ENCODE measurements at regions not wholly inside any gene's neighbourhood (a gene's known extent, or its start where the extent isn't known, plus 50 kb on each side); places are given as distances from the start of the nearest gene placed in this dataset.

GRCh38 chr13:47650209-47650608, 350.9 kb downstream of the SUCLA2 start:
- no peak for DNase-seq
- Histone ChIP-seq H3K27me3 (ENCODE audit: low read depth) (no peaks in the 10 kb centered on the region), H3K9me3 (replicated peaks) (no peaks in the 10 kb centered on the region), H3K36me3 (no peaks in the 10 kb centered on the region), H3K27ac (replicated peaks) (no peak overlapping the region), H3K4me1 (no peaks in the 10 kb centered on the region), H3K4me3 (no peak overlapping the region)
- intact Hi-C loops (cut with micrococcal nuclease) = no loop called here
- TF ChIP-seq, protein P1, sequence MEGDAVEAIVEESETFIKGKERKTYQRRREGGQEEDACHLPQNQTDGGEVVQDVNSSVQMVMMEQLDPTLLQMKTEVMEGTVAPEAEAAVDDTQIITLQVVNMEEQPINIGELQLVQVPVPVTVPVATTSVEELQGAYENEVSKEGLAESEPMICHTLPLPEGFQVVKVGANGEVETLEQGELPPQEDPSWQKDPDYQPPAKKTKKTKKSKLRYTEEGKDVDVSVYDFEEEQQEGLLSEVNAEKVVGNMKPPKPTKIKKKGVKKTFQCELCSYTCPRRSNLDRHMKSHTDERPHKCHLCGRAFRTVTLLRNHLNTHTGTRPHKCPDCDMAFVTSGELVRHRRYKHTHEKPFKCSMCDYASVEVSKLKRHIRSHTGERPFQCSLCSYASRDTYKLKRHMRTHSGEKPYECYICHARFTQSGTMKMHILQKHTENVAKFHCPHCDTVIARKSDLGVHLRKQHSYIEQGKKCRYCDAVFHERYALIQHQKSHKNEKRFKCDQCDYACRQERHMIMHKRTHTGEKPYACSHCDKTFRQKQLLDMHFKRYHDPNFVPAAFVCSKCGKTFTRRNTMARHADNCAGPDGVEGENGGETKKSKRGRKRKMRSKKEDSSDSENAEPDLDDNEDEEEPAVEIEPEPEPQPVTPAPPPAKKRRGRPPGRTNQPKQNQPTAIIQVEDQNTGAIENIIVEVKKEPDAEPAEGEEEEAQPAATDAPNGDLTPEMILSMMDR (IDR thresholded peaks at IDR 0.05; ENCODE audit: borderline replicate concordance) = no peak

DNA sequence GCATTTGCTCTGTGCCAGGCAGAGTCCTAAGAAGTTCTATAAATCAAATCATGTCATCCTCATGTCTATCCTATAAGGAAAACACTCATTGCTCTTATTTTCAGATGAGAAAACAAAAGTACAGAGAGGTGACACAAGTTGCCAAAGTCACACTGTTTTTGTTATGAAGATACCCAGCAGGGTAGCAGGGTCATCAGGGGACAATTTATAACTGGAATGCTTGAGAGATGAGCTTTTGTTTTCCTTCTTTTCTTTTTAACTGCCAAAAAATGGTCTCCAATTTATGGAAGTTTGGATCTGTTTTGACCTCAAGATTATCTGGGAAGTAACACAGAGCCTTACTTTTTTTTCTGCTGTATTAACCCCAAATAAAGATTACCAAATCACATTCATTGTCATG, 354.1 kb downstream of the SUCLA2 start:
- TF ChIP-seq, protein P1 (IDR thresholded peaks at IDR 0.05; ENCODE audit: borderline replicate concordance) = no peak
- Histone ChIP-seq H3K36me3 (no peaks in the 10 kb centered on the region), H3K9me3 (replicated peaks) (no peaks in the 10 kb centered on the region), H3K4me1 (no peaks in the 10 kb centered on the region), H3K27me3 (ENCODE audit: low read depth) (no peaks in the 10 kb centered on the region), H3K27ac (replicated peaks) (no peak overlapping the region), H3K4me3 (no peak overlapping the region)
- no peak for DNase-seq
- intact Hi-C loops (cut with micrococcal nuclease) = no loop called here

DNA sequence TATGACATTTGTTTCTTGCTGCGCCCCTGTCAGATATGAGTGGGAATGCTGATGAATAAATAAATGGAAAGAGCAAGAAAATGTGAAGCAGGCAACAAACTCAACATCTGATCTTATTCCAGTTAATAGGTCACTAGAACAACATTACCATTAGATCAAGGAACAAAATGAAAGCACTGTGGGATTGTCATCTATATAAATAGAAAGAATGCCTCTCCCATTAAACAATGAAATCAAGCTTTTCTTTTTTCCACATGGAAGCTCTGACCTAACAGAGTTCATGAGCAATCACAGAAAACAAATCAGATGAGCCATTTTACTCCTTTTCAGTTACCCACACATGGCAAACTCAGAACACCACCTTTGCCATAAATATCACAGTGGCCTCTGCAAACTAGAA, 354.8 kb downstream of the SUCLA2 start:
- intact Hi-C loops (cut with micrococcal nuclease) = no loop called here
- no peak overlapping the region for H3K4me3 ChIP-seq
- H3K27me3 ChIP-seq (ENCODE audit: low read depth) = no peaks in the 10 kb centered on the region
- no peak overlapping the region for H3K27ac ChIP-seq (replicated peaks)
- no peaks in the 10 kb centered on the region for H3K36me3 ChIP-seq
- TF ChIP-seq, protein P1 (IDR thresholded peaks at IDR 0.05; ENCODE audit: borderline replicate concordance) = no peak
- no peaks in the 10 kb centered on the region for H3K4me1 ChIP-seq
- H3K9me3 ChIP-seq (replicated peaks) = no peaks in the 10 kb centered on the region
- DNase-seq = no peak

DNA sequence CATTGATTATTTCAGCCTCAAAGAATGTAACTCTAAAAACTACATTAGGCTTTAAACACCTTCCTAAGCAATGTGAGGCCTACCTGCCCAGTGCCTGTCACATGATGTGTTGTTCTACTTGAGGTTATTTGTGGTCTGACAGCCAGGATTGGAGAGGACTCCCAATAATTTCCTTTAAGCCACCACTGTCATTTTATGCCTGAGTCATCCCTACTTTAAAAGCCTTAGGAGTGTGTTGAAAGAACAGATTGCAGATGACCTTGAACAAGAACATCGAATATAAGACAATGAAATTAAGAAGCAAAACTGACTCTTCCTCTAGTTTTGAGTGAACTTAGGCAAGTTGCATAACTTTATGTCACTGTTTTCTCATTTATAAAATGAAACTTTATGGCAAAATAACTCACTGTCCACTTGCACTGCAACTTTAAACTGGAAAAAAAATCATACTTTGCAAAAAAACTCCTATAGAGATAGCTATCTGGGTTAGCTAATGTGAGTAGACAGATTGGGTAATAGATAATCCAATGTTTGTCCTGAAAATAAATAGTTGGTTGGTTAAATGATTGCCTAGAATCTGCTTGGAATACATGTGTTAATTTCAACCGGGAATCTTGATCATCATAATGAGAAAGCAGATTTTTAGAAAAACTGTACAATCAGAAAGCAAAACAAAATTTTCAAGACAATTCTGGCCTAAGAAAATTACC, 361.2 kb downstream of the SUCLA2 start:
- TF ChIP-seq, protein P1 (IDR thresholded peaks at IDR 0.05; ENCODE audit: borderline replicate concordance) = no peak
- intact Hi-C loops (cut with micrococcal nuclease) = no loop called here
- Histone ChIP-seq H3K27me3 (ENCODE audit: low read depth) (no peaks in the 10 kb centered on the region), H3K4me3 (no peak overlapping the region), H3K9me3 (replicated peaks) (peaks cover 19% of the 10 kb centered on the region), H3K27ac (replicated peaks) (no peak overlapping the region), H3K4me1 (no peaks in the 10 kb centered on the region), H3K36me3 (no peaks in the 10 kb centered on the region)
- DNase-seq = no peak

DNA sequence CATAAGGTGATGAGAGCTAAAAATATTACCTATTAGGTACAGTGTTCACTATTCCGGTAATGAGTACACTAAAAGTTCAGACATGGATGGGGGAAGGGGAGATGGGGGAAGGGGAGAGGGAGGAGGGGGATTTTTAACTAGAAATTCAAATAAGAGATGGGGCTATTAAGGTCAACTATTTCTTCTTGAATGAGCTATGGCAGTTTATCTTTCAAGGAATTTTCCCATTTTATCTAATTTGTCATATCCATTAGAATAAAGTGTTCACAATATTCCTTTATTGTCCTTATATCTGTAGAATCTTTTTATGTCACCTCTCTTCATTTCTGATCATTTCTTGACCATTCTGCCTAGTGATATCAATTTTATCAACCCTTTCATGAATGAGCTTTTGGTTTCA, 362.4 kb downstream of the SUCLA2 start:
- Histone ChIP-seq H3K27me3 (ENCODE audit: low read depth) (no peaks in the 10 kb centered on the region), H3K27ac (replicated peaks) (no peak overlapping the region), H3K4me3 (no peak overlapping the region), H3K9me3 (replicated peaks) (peaks cover 31% of the 10 kb centered on the region), H3K36me3 (no peaks in the 10 kb centered on the region), H3K4me1 (no peaks in the 10 kb centered on the region)
- intact Hi-C loops (cut with micrococcal nuclease) = no loop called here
- TF ChIP-seq, protein P1 (IDR thresholded peaks at IDR 0.05; ENCODE audit: borderline replicate concordance) = no peak
- no peak for DNase-seq

All from left ventricle myocardium inferior (tissue), 1 donor.